T-helper 22 cell (primary cell): ENCODE measurements at regions not wholly inside any gene's neighbourhood (a gene's known extent, or its start where the extent isn't known, plus 50 kb on each side); places are given as distances from the start of the nearest gene placed in this dataset.

Experiments
- DNase-seq: peaks from one replicate; pipeline ENCODE4 v3.0.0-alpha.2; 2020; ENCODE audit warnings: low read depth

DNA sequence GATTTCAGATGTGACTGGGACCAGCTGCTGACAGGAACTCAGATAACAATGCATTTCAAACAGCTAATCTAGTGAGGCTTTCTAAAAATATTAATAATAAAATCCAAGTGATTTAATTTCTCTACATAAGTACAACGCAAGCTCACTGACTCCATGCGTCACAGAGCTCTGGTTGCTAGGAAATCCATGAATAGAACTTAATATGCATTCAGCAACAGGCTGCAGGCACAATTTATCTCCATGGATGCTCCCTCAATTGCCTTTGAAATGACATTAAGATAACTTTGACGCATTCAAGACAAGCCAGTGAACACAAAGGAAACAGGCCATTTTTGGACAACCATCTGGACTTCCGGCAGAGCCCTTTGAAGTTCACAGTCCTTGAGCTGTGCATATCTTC lies 118.7 kb upstream of the COL1A2 start:
- no peak for DNase-seq

- no peak for DNase-seq
Observed at GRCh38 chr7:94276795-94277194, 117.9 kb upstream of the COL1A2 start.

DNA sequence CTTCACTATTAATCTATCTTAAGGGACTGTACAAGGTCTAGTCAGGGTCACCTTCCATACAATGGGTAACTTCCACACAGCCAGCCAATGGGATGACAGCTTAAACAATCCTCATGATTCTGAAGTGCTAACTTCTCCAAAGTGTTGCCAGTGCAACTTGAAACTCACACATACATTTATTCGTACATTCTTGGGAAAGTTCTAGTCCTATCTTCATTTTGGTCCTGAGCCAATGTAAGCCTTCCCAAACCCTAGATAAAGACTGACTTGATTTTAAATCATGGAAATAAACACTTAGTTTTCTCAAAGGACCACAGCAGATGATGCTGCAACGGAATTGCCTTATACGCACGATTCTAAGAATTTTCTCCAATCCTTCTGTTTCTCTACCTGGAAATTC lies 117.5 kb upstream of the COL1A2 start:
- DNase-seq: no peak

GRCh38 chr7:94280851-94281250 lies 113.8 kb upstream of the COL1A2 start:
- no peak for DNase-seq

GRCh38 chr7:94284104-94284503 lies 110.6 kb upstream of the COL1A2 start:
- no peak for DNase-seq

GRCh38 chr7:94286111-94286510 lies 108.6 kb upstream of the COL1A2 start:
- DNase-seq: no peak

DNA sequence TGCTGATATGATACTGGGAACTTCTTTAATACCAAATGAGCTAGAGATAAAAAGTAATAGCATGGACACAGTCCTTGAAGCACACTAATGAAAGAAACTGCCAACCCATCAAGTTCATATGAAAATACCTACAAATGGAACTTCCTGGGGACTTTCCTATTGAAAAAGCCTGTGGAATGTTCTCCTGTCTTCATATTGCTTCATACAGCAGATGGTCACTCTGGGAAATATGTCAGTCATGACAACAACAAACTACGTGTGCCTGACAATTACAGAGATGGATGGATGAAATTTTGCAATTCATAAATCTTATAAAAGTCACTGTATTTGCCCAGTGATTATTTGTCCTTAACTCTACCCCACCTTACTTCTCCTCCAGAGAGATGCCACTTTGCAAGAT lies 106.6 kb upstream of the COL1A2 start:
- no peak for DNase-seq

DNA sequence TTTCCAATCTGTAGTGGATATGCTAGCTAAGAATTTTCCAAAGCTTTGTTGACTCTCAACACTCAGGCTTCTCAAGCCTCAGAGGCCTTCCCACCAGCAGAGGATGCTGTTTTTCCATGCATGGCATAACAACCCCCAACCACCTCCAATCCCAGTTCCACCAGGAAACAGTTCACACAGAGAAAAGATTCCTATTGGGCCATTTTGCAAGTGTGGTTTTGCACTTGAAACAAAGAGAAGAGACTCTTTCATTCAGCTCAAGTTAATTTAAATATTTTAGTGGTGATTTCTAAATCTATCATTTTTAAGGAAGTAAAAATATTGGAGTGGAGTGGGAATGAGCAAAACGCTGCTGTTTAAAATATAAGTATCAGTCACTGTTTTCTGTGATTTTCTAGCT lies 105.6 kb upstream of the COL1A2 start:
- no peak for DNase-seq

- no peak for DNase-seq
Observed at GRCh38 chr7:94294471-94295131, 100.1 kb upstream of the COL1A2 start.

DNA sequence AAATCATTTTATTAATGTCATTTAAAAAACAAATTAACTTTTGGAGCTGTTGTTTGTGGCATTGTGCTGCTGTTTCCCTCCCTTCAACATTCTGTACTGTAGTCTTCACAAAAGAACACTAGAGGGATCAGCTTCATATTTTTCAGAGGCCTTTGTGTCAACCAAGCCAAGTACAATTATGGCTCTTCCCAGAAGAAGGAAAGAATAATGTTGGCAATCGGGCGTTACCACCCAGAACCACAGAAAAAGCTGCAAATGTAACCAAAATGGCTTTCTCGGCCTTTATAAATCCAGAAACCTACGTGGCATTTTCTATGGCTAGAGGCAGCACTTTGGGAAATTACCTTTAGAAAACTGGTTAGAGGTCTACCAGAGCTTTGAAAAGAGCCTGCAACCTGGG lies 98.8 kb upstream of the COL1A2 start:
- no peak for DNase-seq

DNA sequence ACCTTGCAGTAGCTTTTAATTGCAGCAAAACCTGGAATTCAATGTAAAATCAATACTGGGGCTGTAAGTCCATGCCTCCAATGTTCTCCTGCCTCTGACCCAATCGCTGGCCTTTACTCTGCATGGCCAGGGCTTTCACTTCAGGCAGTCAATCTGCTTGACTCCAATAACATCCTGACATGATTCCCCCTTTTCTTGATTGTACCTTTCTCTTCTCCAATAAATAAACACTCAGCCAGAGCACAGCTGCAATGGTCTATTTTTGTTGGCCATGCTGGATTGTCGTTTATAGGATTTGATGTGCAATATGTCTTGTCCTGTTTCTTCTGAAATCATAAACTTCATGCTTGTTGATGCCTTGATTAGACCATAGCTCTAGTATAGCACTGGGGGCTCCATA lies 97.8 kb upstream of the COL1A2 start:
- no peak for DNase-seq

DNA sequence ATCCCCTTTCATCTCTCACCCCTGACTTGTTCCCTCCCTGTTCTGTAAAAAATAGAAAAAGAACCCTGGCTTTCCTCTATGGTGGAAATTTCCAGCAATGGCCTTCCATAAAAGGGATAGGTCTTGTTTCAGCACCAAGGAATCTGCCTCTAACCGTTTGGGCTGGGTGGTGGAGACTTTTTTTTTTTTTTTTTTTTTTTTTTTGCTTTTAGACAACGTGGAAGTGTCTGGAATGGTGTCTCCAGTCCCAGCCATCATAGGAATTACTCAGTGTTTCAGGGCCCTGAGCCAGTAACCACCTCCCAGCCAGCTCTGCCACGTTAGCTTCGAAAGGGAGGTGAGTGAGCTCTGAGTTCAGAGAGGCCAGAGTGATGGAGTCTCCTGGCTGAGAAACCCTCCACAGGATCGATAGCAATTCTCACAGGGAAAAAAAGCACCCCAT lies 97.3 kb upstream of the COL1A2 start:
- DNase-seq: no peak

DNA sequence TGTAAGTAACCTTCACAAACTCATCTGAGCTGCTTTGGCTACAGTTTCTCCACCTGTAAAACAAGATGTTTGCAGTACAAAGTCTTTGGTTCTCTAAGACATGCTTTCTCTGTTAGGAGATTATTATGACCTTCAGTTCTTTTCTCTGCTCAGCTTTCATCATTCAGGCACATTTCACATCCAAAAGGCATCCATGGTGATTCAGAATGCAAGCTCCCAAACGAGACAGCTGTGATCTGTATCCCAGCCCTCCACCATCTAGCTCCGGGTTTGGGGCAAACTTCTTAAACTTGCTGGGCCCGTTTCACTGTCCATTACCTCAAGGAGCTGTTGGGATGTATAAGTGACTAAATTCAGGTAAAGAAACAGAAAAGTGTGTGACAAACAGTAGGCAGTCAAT lies 95.8 kb upstream of the COL1A2 start:
- DNase-seq: no peak

- no peak for DNase-seq
Observed at GRCh38 chr7:94300176-94300835, 94.4 kb upstream of the COL1A2 start.

DNA sequence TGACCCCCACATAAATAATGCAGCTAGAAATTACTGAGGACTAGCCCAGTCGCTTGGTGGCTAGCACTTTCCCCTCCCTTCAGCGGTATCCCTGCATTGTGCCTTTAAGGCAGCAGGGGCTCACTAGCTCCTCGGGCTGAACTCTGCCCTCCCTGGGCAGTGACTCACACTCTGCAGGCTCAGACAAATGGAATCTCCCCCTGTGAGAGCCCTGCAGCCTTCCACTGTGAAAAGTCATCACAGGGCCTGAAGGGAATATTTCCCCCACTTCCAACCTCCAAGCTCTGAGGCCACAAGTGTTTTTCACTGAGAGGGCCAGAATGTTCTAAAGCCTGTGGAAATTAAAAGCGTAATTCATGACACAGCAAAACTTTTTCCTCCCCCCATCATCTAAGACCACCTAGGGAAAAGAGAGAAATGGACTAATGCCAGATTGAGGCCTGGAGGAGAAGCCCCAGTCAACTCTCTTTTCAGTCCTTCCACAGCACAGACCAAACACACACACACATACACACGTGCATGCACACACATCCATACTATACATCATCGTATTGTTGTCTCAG lies 93.6 kb upstream of the COL1A2 start:
- no peak for DNase-seq

DNA sequence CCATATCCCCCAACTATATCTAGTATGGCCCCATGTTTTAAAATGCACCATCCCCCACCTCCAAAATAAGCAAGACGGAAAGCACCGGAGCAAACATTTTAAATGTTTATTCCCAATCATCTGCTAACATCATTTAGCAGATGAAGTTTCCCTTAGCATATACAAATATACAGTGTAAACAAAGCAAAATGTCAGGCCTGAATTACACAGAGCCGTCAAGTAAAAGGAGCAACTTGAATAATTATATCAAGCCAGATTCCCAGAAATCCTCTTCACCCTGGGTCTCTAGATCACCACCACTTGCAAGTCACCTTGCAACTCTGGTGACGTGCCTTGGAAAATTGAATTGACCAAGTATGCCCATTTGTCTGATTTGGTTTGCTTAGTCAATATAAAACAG lies 91.6 kb upstream of the COL1A2 start:
- no peak for DNase-seq

DNA sequence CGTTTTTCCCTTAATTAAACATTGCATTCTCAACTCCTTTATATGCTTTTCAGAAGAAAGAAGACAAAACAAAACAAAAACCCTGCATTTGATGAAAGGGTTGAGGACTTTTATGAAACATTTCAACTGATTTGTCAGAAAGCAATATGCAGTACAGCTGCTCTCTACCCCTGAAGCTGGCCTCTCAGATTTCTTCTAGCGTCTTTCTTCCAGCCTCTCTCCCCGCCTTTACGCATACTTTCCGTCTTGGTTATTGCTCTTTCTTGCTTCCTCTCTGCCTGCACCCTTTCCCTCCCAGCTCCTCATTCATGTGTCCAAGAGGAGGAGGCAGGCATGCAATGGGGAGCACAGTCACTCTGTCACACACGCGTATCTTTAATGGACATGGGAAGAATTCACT lies 91.0 kb upstream of the COL1A2 start:
- DNase-seq: no peak

DNA sequence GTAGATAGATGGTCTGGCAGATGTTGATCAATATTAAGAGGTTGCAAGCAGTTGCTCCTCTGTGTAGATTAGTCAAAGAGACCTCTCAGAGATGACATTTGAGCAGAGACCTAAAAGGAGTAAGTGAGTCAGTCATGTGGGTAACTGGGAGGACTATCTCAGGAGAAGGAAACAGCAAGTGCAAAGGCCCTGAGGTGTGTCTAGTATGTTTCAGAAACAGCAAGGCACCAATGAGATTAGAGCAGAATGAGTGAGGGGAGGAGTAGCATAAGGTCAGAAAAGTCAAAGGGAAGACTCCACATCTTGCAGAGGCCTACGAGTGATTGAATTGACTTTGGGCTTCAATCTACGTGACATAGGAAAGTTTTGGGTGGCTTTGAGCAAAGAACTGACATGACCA lies 89.8 kb upstream of the COL1A2 start:
- DNase-seq: no peak

GRCh38 chr7:94305836-94306235 lies 88.9 kb upstream of the COL1A2 start:
- DNase-seq: no peak

DNA sequence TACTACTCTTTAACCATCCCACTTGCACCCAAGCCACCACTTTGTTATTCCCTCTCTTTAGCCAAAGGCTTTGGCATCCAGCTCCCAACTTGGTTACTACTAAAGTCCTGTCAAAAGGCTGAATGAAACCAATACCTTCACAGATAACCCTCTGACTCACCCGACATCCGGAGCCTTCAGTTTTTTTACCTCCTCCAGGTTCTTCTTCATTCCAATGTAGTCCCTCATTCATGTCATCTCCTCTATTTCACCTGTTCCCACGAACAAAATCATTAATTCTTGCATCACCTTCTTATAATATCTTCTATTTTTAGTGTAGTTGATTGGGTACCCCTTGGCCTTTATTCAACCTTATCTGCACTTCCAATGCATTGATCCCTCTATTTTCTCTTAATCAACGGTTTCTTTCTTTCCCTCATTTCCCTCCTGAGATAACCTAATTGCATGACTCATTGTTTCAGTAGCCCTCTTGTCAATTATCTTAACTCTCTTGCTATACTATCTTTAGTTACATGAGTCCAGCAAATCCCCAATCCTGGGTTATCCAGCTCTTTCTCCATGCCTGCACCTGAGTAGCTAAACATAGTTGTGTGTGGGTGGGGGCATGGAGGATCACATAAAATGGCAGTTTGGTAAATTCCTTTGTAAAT lies 87.2 kb upstream of the COL1A2 start:
- no peak for DNase-seq

DNA sequence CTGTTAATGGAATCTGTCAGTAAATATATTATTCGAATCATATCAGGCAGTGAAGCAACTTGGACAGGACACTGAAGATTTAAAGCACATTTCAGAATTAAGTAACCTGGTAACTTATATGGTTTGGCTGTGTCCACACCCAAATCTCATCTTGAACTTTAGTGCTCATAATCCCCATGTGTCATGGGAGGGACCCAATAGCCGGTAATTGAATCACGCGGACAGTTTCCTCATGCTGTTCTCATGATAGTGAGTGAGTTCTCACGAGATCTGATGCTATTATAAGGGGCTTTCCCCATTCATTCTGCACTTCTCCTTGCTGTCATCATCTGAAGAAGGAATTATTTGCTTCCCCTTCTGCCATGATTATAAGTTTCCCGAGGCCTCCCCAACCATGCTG lies 83.2 kb upstream of the COL1A2 start:
- DNase-seq: no peak

DNA sequence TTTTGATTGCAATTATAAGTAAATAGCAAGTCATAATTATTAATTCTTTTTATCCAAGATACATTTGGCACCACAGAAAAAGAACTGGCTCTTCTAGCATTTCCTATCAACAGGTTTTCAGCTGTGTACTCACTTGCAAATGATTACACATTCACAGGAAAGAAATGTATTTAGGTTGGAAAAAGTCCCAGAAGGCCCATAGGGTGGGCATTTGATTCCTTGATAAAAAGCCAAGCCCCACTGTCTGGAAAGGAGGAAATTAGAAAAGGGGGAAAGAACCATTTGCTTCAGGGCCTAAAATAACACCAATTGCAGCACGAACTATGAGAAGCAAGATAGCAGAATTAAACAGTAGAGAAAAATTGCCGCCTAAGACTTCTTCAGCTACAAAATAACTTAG lies 80.8 kb upstream of the COL1A2 start:
- no peak for DNase-seq
